CD14-positive monocyte (primary cell): ENCODE measurements at regions not wholly inside any gene's neighbourhood (a gene's known extent, or its start where the extent isn't known, plus 50 kb on each side); places are given as distances from the start of the nearest gene placed in this dataset.

Experiments
- DNase-seq, 3 donors: peaks; one replicate each; pipeline ENCODE4 v3.0.0-alpha.2; 2011 to 2022
- H2AFZ ChIP-seq: 2 replicates; pipeline ENCODE4 v1.6.0; 2012; ENCODE audit warnings: mild to moderate bottlenecking, low read depth, low read length, inconsistent platforms; ENCODE audit not compliant: insufficient read depth, poor library complexity, severe bottlenecking
- H3K27ac ChIP-seq, 2 donors: 1 replicate in 1 of 2; 2 replicates in 1 of 2; pipeline ENCODE4 v1.5.1; 2012 to 2013; ENCODE audit warnings: low read length in 2 of 2, control low read depth in 1 of 2, inconsistent platforms in 1 of 2, low read depth in 1 of 2, mild to moderate bottlenecking in 1 of 2
- H3K27me3 ChIP-seq, 2 donors: one replicate each; pipeline versions ENCODE4 v1.6.0 to v1.6.1; 2011 to 2013; ENCODE audit warnings: low read length in 2 of 2; ENCODE audit not compliant: control insufficient read depth in 2 of 2, insufficient read depth in 2 of 2
- H3K36me3 ChIP-seq, 2 donors: replicated peaks in 1 of 2; 1 replicate in 1 of 2; 2 replicates in 1 of 2; pipeline versions ENCODE4 v1.5.1 to v1.6.1; 2012 to 2013; ENCODE audit warnings: low read length in 2 of 2, control low read depth in 1 of 2, inconsistent platforms in 1 of 2, mild to moderate bottlenecking in 1 of 2; ENCODE audit not compliant: insufficient read depth in 2 of 2, control insufficient read depth in 1 of 2
- H3K4me1 ChIP-seq, 2 donors: 1 replicate in 1 of 2; 2 replicates in 1 of 2; pipeline versions ENCODE4 v1.5.1 to v1.6.1; 2012 to 2013; ENCODE audit warnings: low read length in 2 of 2, control low read depth in 1 of 2, inconsistent platforms in 1 of 2, mild to moderate bottlenecking in 1 of 2, moderate library complexity in 1 of 2; ENCODE audit not compliant: insufficient read depth in 2 of 2, control insufficient read depth in 1 of 2
- H3K4me2 ChIP-seq: replicated peaks from 2 replicates; pipeline ENCODE3; 2012; ENCODE audit warnings: low read length, moderate library complexity, mild to moderate bottlenecking; ENCODE audit not compliant: poor library complexity, severe bottlenecking; ENCODE audit errors: extremely low read depth
- H3K4me3 ChIP-seq, 3 experiments: fragments of 200-600 bp in 1 of 3; sonication (generic) in 1 of 3; replicated peaks in 1 of 3; 1 replicate in 2 of 3; 2 replicates in 1 of 3; pipeline ENCODE4 v1.5.1; 2011 to 2013; ENCODE audit warnings: low read length in 3 of 3, mild to moderate bottlenecking in 3 of 3, control low read depth in 2 of 3, low read depth in 2 of 3, inconsistent platforms in 1 of 3, moderate library complexity in 1 of 3
- H3K79me2 ChIP-seq: 2 replicates; pipeline ENCODE4 v1.6.0; 2012; ENCODE audit warnings: mild to moderate bottlenecking, control low read depth, inconsistent platforms, low read length, moderate library complexity; ENCODE audit not compliant: insufficient read depth
- H3K9ac ChIP-seq: 2 replicates; pipeline ENCODE4 v1.6.0; 2017; ENCODE audit warnings: low read length, mild to moderate bottlenecking; ENCODE audit not compliant: insufficient read depth, poor library complexity, severe bottlenecking
- H3K9me3 ChIP-seq, 2 donors: replicated peaks in 1 of 2; 1 replicate in 1 of 2; 2 replicates in 1 of 2; pipeline versions ENCODE4 v1.5.1 to v1.6.1; 2012 to 2013; ENCODE audit warnings: low read length in 2 of 2, control low read depth in 1 of 2; ENCODE audit not compliant: control insufficient read depth in 1 of 2, insufficient read depth in 1 of 2
- H4K20me1 ChIP-seq: 2 replicates; pipeline ENCODE4 v1.6.0; 2012; ENCODE audit warnings: mild to moderate bottlenecking, low read length, control low read depth, moderate library complexity; ENCODE audit not compliant: insufficient read depth
- H3K27ac Mint-ChIP-seq, 7 donors: one replicate each; pipeline ENCODE4 v1.8.0; 2020; ENCODE audit warnings: mild to moderate bottlenecking in 7 of 7, mixed read lengths in 7 of 7, moderate library complexity in 6 of 7, inconsistent platforms in 2 of 7
- H3K27me3 Mint-ChIP-seq, 3 donors: one replicate each; pipeline ENCODE4 v1.8.0; 2021 to 2022; ENCODE audit warnings: low read depth in 3 of 3, mild to moderate bottlenecking in 3 of 3, mixed read lengths in 3 of 3, moderate library complexity in 3 of 3, inconsistent platforms in 1 of 3
- H3K36me3 Mint-ChIP-seq, 2 donors: one replicate each; pipeline ENCODE4 v1.8.0; 2020; ENCODE audit warnings: mixed read lengths in 2 of 2, inconsistent platforms in 1 of 2, mild to moderate bottlenecking in 1 of 2
- H3K4me1 Mint-ChIP-seq: one replicate; pipeline ENCODE4 v1.8.0; 2020; ENCODE audit warnings: mild to moderate bottlenecking, mixed read lengths
- H3K4me3 Mint-ChIP-seq, 2 donors: one replicate each; pipeline ENCODE4 v1.8.0; 2020; ENCODE audit warnings: mild to moderate bottlenecking in 2 of 2, mixed read lengths in 2 of 2, moderate library complexity in 1 of 2
- H3K9me3 Mint-ChIP-seq, 7 donors: one replicate each; pipeline ENCODE4 v1.8.0; 2020 to 2022; ENCODE audit warnings: mixed read lengths in 7 of 7, mild to moderate bottlenecking in 6 of 7, moderate library complexity in 6 of 7, inconsistent platforms in 2 of 7
- WGBS: methylation state at CpG from one replicate; pipeline ENCODE4 v1.1.5; 2013; ENCODE audit warnings: missing lambda C conversion rate; ENCODE audit not compliant: insufficient coverage; 5-methylcytosine and 5-hydroxymethylcytosine counted together
- intact Hi-C, 2 donors: fragments of 100-400 bp; cut with micrococcal nuclease; formaldehyde crosslinking; loops; one replicate each; pipeline versions ENCODE4 v1.15.0 to v1.15.1; 2023
- TF ChIP-seq, protein P1 (sequence below): fragments of 200-600 bp; IDR thresholded peaks from one replicate; pipeline ENCODE4 v1.8.0; 2022; ENCODE audit warnings: antibody characterized with exemption, mild to moderate bottlenecking

GRCh38 chr6:23855497-23856116 lies 270.4 kb upstream of the NRSN1 start:
- Histone ChIP-seq H2AFZ (no peak overlapping the region), H3K9me3 (peaks cover 27 to 34% of the 10 kb centered on the region in 2 donors), H3K36me3 (no peaks in the 10 kb centered on the region), H3K9ac (no peak overlapping the region), H4K20me1 (no peaks in the 10 kb centered on the region), H3K79me2 (no peaks in the 10 kb centered on the region), H3K4me1 (no peaks in the 10 kb centered on the region), H3K4me3 (no peak overlapping the region), H3K27me3 (no peaks in the 10 kb centered on the region), H3K27ac (no peak overlapping the region), H3K4me2 (no peak overlapping the region)
- intact Hi-C loops: no loop called here
- Mint-ChIP-seq H3K4me1 (no peaks in the 10 kb centered on the region), H3K4me3 (no peak overlapping the region), H3K27me3 (no peaks in the 10 kb centered on the region), H3K27ac (no peak overlapping the region), H3K36me3 (no peaks in the 10 kb centered on the region), H3K9me3 (peaks cover 11 to 35% (median 33%) of the 10 kb centered on the region in 7 donors)
- TF ChIP-seq, protein P1, sequence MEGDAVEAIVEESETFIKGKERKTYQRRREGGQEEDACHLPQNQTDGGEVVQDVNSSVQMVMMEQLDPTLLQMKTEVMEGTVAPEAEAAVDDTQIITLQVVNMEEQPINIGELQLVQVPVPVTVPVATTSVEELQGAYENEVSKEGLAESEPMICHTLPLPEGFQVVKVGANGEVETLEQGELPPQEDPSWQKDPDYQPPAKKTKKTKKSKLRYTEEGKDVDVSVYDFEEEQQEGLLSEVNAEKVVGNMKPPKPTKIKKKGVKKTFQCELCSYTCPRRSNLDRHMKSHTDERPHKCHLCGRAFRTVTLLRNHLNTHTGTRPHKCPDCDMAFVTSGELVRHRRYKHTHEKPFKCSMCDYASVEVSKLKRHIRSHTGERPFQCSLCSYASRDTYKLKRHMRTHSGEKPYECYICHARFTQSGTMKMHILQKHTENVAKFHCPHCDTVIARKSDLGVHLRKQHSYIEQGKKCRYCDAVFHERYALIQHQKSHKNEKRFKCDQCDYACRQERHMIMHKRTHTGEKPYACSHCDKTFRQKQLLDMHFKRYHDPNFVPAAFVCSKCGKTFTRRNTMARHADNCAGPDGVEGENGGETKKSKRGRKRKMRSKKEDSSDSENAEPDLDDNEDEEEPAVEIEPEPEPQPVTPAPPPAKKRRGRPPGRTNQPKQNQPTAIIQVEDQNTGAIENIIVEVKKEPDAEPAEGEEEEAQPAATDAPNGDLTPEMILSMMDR: no peak
- 93% methylated on average over 18 of the region's 23 CpGs for WGBS
- DNase-seq: no peak

- H4K20me1 ChIP-seq: no peaks in the 10 kb centered on the region
- H3K36me3 ChIP-seq: no peaks in the 10 kb centered on the region
- no peak for DNase-seq
- H3K4me2 ChIP-seq: no peak overlapping the region
- intact Hi-C loops: no loop called here
- H3K27me3 ChIP-seq: no peaks in the 10 kb centered on the region
- Mint-ChIP-seq H3K27me3 (no peaks in the 10 kb centered on the region), H3K4me1 (no peaks in the 10 kb centered on the region), H3K4me3 (no peak overlapping the region), H3K36me3 (no peaks in the 10 kb centered on the region), H3K9me3 (peaks cover 0 to 3% (median 0%) of the 10 kb centered on the region in 7 donors), H3K27ac (no peak overlapping the region)
- TF ChIP-seq, protein P1: no peak
- H2AFZ ChIP-seq: no peak overlapping the region
- H3K27ac ChIP-seq: no peak overlapping the region
- no peaks in the 10 kb centered on the region for H3K9me3 ChIP-seq
- H3K79me2 ChIP-seq: no peaks in the 10 kb centered on the region
- no peak overlapping the region for H3K4me3 ChIP-seq
- no peak overlapping the region for H3K9ac ChIP-seq
- no peaks in the 10 kb centered on the region for H3K4me1 ChIP-seq
Observed at GRCh38 chr6:23870496-23870895, 255.5 kb upstream of the NRSN1 start.
